HEK293 (cell line): ENCODE measurements at regions not wholly inside any gene's neighbourhood (a gene's known extent, or its start where the extent isn't known, plus 50 kb on each side); places are given as distances from the start of the nearest gene placed in this dataset.

Source experiments
- CTCF ChIA-PET: fragments of 350-600 bp; formaldehyde crosslinking; extraction: SDS; loops from one replicate; lab custom pipeline; 2021; ENCODE audit warnings: antibody characterized with exemption; lab: Yijun Ruan, JAX
- POLR2A ChIA-PET: fragments of 300-600 bp; formaldehyde crosslinking; extraction: SDS; loops from one replicate; lab custom pipeline; 2020; ENCODE audit warnings: antibody characterized with exemption, inconsistent platforms; lab: Yijun Ruan, JAX
- H3K27ac ChIP-seq: fragments of 200-500 bp; sonication (Bioruptor generic); 2 replicates; pipeline ENCODE4 v1.5.1; 2014; ENCODE audit warnings: low read depth, low read length, control low read depth, inconsistent platforms; ENCODE audit errors: extremely low read depth
- H3K36me3 ChIP-seq, 2 experiments: fragments of 200-500 bp in 1 of 2; sonication (Bioruptor generic) in 1 of 2; 1 replicate in 1 of 2; 2 replicates in 1 of 2; pipeline ENCODE4 v1.5.1; 2014 to 2017; ENCODE audit warnings: inconsistent platforms in 2 of 2, low read length in 2 of 2; ENCODE audit not compliant: control insufficient read depth in 2 of 2, insufficient read depth in 1 of 2
- H3K4me1 ChIP-seq: fragments of 200-500 bp; sonication (Bioruptor generic); 2 replicates; pipeline ENCODE4 v1.5.1; 2014; ENCODE audit warnings: mild to moderate bottlenecking, low read length, inconsistent platforms; ENCODE audit not compliant: control insufficient read depth, insufficient read depth
- H3K4me3 ChIP-seq: 2 replicates; pipeline ENCODE4 v1.5.1; 2011; ENCODE audit warnings: low read depth, mild to moderate bottlenecking, control low read depth, low read length, moderate library complexity
- H3K9me3 ChIP-seq: fragments of 200-500 bp; sonication (Bioruptor generic); 2 replicates; pipeline ENCODE4 v1.5.1; 2014; ENCODE audit warnings: low read depth, low read length, inconsistent platforms; ENCODE audit not compliant: control insufficient read depth, insufficient read depth
- HOXD13 ChIP-seq: sonication (generic); formaldehyde crosslinking; IDR thresholded peaks from 2 replicates; pipeline ENCODE4 v1.8.0; 2022; ENCODE audit warnings: missing genetic modification reagents, borderline replicate concordance
- KLF1 ChIP-seq: fragments of 450-650 bp; formaldehyde crosslinking; IDR thresholded peaks from 2 replicates; pipeline ENCODE4 v1.5.1; 2016; ENCODE audit warnings: missing biosample characterization, missing genetic modification characterization
- SALL2 ChIP-seq: fragments of 450-650 bp; formaldehyde crosslinking; IDR thresholded peaks from 2 replicates; pipeline ENCODE4 v1.5.0; 2017; ENCODE audit warnings: missing biosample characterization, mild to moderate bottlenecking, missing genetic modification characterization, borderline replicate concordance
- ZIC2 ChIP-seq: fragments of 450-650 bp; formaldehyde crosslinking; IDR thresholded peaks from 2 replicates; pipeline ENCODE4 v1.5.1; 2016; ENCODE audit warnings: missing biosample characterization, missing genetic modification characterization
- ZNF10 ChIP-seq: fragments of 450-650 bp; formaldehyde crosslinking; IDR thresholded peaks from 2 replicates; pipeline ENCODE4 v1.5.1; 2017; ENCODE audit warnings: missing biosample characterization, missing genetic modification characterization
- ZNF174 ChIP-seq: fragments of 450-650 bp; formaldehyde crosslinking; IDR thresholded peaks from 2 replicates; pipeline ENCODE4 v1.5.0; 2017; ENCODE audit warnings: missing biosample characterization, mild to moderate bottlenecking, missing genetic modification characterization
- ZNF214 ChIP-seq: fragments of 450-650 bp; formaldehyde crosslinking; IDR thresholded peaks from 2 replicates; pipeline ENCODE4 v1.5.1; 2017; ENCODE audit warnings: missing biosample characterization, mild to moderate bottlenecking, missing genetic modification characterization, borderline replicate concordance
- ZNF48 ChIP-seq: fragments of 450-650 bp; formaldehyde crosslinking; IDR thresholded peaks from 2 replicates; pipeline ENCODE4 v1.5.1; 2016; ENCODE audit warnings: missing biosample characterization, missing genetic modification characterization
- ZNF521 ChIP-seq: fragments of 450-650 bp; formaldehyde crosslinking; IDR thresholded peaks from 2 replicates; pipeline ENCODE4 v1.5.1; 2017; ENCODE audit warnings: missing biosample characterization, mild to moderate bottlenecking, missing genetic modification characterization
- ZNF544 ChIP-seq: fragments of 450-650 bp; formaldehyde crosslinking; IDR thresholded peaks from 2 replicates; pipeline ENCODE4 v1.5.0; 2017; ENCODE audit warnings: missing biosample characterization, missing genetic modification characterization
- ZNF76 ChIP-seq: fragments of 450-650 bp; formaldehyde crosslinking; IDR thresholded peaks from 2 replicates; pipeline ENCODE4; 2016; ENCODE audit warnings: low read depth, missing biosample characterization, missing genetic modification characterization, borderline replicate concordance
- ZNF777 ChIP-seq: fragments of 450-650 bp; formaldehyde crosslinking; IDR thresholded peaks from 2 replicates; pipeline ENCODE4 v1.5.1; 2017; ENCODE audit warnings: missing biosample characterization, missing genetic modification characterization, borderline replicate concordance
- TF ChIP-seq, protein P1 (sequence below): fragments of 450-650 bp; formaldehyde crosslinking; IDR thresholded peaks from 2 replicates; pipeline ENCODE4 v1.5.1; 2016; ENCODE audit warnings: missing biosample characterization, missing genetic modification characterization
- TF ChIP-seq, protein P2 (sequence below): fragments of 450-650 bp; formaldehyde crosslinking; IDR thresholded peaks from 2 replicates; pipeline ENCODE4 v1.5.1; 2016; ENCODE audit warnings: missing biosample characterization, missing genetic modification characterization
- TF ChIP-seq, protein P3 (sequence below): fragments of 450-650 bp; formaldehyde crosslinking; IDR thresholded peaks from 2 replicates; pipeline ENCODE4 v1.5.1; 2016; ENCODE audit warnings: missing biosample characterization, missing genetic modification characterization
- TF ChIP-seq, protein P4 (sequence below): fragments of 450-650 bp; formaldehyde crosslinking; IDR thresholded peaks from 2 replicates; pipeline ENCODE4 v1.5.1; 2016; ENCODE audit warnings: missing biosample characterization, missing genetic modification characterization
- TF ChIP-seq, protein P5 (sequence below): fragments of 450-650 bp; formaldehyde crosslinking; IDR thresholded peaks from 2 replicates; pipeline ENCODE4 v1.5.1; 2016; ENCODE audit warnings: missing biosample characterization, missing genetic modification characterization, low read depth
- TF ChIP-seq, protein P6 (sequence below): fragments of 450-650 bp; formaldehyde crosslinking; IDR thresholded peaks from 2 replicates; pipeline ENCODE4 v1.5.1; 2016; ENCODE audit warnings: missing biosample characterization, missing genetic modification characterization, low read depth
- TF ChIP-seq, protein P7 (sequence below): fragments of 450-650 bp; formaldehyde crosslinking; IDR thresholded peaks from 2 replicates; pipeline ENCODE4 v1.5.1; 2016; ENCODE audit warnings: missing biosample characterization, missing genetic modification characterization, borderline replicate concordance

DNA sequence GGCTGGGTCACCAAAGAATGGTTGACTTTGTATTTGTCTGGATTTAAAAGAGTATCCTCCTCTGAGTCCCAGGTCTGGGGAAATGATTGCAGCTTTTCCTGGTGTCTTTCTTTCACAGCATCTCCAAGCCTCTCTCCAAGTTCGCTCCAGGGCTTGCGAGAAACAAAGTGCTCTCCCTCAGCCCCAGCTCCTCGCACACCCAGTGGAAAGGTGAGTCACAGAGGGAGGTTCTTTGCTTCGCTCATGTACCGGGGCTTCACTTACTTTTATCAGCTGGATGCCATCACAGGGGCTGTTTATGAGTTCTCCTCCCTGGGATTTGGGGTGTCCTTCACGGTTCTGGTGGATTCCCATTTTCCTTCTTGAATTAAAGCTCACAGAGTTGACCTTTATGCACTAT is 252.2 kb upstream of the PLPP4 start:
- no peak overlapping the region for H3K4me3 ChIP-seq
- no peaks in the 10 kb centered on the region for H3K9me3 ChIP-seq
- ChIA-PET POLR2A (no interaction called here), CTCF (no interaction called here)
- TF ChIP-seq, protein P1, sequence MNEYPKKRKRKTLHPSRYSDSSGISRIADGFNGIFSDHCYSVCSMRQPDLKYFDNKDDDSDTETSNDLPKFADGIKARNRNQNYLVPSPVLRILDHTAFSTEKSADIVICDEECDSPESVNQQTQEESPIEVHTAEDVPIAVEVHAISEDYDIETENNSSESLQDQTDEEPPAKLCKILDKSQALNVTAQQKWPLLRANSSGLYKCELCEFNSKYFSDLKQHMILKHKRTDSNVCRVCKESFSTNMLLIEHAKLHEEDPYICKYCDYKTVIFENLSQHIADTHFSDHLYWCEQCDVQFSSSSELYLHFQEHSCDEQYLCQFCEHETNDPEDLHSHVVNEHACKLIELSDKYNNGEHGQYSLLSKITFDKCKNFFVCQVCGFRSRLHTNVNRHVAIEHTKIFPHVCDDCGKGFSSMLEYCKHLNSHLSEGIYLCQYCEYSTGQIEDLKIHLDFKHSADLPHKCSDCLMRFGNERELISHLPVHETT (tag by site-specific recombination): no peak
- TF ChIP-seq ZNF10 (no peak), ZIC2 (tag by site-specific recombination) (no peak), ZNF76 (tag by site-specific recombination) (no peak), ZNF544 (tag by site-specific recombination) (no peak), SALL2 (tag by site-specific recombination) (no peak), KLF1 (tag by site-specific recombination) (no peak), ZNF214 (no peak), ZNF521 (tag by site-specific recombination) (no peak), HOXD13 (CRISPR knock-in tag) (no peak), ZNF48 (tag by site-specific recombination) (no peak), ZNF174 (tag by site-specific recombination) (no peak), ZNF777 (tag by site-specific recombination) (no peak)
- TF ChIP-seq, protein P2, sequence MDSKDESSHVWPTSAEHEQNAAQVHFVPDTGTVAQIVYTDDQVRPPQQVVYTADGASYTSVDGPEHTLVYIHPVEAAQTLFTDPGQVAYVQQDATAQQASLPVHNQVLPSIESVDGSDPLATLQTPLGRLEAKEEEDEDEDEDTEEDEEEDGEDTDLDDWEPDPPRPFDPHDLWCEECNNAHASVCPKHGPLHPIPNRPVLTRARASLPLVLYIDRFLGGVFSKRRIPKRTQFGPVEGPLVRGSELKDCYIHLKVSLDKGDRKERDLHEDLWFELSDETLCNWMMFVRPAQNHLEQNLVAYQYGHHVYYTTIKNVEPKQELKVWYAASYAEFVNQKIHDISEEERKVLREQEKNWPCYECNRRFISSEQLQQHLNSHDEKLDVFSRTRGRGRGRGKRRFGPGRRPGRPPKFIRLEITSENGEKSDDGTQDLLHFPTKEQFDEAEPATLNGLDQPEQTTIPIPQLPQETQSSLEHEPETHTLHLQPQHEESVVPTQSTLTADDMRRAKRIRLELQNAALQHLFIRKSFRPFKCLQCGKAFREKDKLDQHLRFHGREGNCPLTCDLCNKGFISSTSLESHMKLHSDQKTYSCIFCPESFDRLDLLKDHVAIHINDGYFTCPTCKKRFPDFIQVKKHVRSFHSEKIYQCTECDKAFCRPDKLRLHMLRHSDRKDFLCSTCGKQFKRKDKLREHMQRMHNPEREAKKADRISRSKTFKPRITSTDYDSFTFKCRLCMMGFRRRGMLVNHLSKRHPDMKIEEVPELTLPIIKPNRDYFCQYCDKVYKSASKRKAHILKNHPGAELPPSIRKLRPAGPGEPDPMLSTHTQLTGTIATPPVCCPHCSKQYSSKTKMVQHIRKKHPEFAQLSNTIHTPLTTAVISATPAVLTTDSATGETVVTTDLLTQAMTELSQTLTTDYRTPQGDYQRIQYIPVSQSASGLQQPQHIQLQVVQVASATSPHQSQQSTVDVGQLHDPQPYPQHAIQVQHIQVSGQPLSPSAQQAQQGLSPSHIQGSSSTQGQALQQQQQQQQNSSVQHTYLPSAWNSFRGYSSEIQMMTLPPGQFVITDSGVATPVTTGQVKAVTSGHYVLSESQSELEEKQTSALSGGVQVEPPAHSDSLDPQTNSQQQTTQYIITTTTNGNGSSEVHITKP: no peak
- TF ChIP-seq, protein P3, sequence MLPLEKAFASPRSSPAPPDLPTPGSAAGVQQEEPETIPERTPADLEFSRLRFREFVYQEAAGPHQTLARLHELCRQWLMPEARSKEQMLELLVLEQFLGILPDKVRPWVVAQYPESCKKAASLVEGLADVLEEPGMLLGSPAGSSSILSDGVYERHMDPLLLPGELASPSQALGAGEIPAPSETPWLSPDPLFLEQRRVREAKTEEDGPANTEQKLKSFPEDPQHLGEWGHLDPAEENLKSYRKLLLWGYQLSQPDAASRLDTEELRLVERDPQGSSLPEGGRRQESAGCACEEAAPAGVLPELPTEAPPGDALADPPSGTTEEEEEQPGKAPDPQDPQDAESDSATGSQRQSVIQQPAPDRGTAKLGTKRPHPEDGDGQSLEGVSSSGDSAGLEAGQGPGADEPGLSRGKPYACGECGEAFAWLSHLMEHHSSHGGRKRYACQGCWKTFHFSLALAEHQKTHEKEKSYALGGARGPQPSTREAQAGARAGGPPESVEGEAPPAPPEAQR (tag by site-specific recombination): no peak
- TF ChIP-seq, protein P4, sequence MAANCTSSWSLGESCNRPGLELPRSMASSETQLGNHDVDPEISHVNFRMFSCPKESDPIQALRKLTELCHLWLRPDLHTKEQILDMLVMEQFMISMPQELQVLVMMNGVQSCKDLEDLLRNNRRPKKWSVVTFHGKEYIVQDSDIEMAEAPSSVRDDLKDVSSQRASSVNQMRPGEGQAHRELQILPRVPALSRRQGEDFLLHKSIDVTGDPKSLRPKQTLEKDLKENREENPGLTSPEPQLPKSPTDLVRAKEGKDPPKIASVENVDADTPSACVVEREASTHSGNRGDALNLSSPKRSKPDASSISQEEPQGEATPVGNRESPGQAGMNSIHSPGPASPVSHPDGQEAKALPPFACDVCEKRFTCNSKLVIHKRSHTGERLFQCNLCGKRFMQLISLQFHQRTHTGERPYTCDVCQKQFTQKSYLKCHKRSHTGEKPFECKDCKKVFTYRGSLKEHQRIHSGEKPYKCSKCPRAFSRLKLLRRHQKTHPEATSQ (tag by site-specific recombination): no peak
- TF ChIP-seq, protein P5, sequence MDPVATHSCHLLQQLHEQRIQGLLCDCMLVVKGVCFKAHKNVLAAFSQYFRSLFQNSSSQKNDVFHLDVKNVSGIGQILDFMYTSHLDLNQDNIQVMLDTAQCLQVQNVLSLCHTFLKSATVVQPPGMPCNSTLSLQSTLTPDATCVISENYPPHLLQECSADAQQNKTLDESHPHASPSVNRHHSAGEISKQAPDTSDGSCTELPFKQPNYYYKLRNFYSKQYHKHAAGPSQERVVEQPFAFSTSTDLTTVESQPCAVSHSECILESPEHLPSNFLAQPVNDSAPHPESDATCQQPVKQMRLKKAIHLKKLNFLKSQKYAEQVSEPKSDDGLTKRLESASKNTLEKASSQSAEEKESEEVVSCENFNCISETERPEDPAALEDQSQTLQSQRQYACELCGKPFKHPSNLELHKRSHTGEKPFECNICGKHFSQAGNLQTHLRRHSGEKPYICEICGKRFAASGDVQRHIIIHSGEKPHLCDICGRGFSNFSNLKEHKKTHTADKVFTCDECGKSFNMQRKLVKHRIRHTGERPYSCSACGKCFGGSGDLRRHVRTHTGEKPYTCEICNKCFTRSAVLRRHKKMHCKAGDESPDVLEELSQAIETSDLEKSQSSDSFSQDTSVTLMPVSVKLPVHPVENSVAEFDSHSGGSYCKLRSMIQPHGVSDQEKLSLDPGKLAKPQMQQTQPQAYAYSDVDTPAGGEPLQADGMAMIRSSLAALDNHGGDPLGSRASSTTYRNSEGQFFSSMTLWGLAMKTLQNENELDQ (tag by site-specific recombination): no peak
- TF ChIP-seq, protein P6, sequence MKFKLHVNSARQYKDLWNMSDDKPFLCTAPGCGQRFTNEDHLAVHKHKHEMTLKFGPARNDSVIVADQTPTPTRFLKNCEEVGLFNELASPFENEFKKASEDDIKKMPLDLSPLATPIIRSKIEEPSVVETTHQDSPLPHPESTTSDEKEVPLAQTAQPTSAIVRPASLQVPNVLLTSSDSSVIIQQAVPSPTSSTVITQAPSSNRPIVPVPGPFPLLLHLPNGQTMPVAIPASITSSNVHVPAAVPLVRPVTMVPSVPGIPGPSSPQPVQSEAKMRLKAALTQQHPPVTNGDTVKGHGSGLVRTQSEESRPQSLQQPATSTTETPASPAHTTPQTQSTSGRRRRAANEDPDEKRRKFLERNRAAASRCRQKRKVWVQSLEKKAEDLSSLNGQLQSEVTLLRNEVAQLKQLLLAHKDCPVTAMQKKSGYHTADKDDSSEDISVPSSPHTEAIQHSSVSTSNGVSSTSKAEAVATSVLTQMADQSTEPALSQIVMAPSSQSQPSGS (tag by site-specific recombination): no peak
- TF ChIP-seq, protein P7, sequence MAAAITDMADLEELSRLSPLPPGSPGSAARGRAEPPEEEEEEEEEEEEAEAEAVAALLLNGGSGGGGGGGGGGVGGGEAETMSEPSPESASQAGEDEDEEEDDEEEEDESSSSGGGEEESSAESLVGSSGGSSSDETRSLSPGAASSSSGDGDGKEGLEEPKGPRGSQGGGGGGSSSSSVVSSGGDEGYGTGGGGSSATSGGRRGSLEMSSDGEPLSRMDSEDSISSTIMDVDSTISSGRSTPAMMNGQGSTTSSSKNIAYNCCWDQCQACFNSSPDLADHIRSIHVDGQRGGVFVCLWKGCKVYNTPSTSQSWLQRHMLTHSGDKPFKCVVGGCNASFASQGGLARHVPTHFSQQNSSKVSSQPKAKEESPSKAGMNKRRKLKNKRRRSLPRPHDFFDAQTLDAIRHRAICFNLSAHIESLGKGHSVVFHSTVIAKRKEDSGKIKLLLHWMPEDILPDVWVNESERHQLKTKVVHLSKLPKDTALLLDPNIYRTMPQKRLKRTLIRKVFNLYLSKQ: no peak
- H3K36me3 ChIP-seq: no peaks in the 10 kb centered on the region
- no peak overlapping the region for H3K27ac ChIP-seq
- no peaks in the 10 kb centered on the region for H3K4me1 ChIP-seq
